SK-N-SH (cell line): ENCODE measurements at regions not wholly inside any gene's neighbourhood (a gene's known extent, or its start where the extent isn't known, plus 50 kb on each side); places are given as distances from the start of the nearest gene placed in this dataset.

Experiments
- CTCF ChIA-PET: fragments of 300-600, 350-600 bp; formaldehyde crosslinking; extraction: SDS; loops from one replicate; lab custom pipeline; 2021; lab: Yijun Ruan, JAX
- POLR2A ChIA-PET: fragments of 350-600 bp; sonication (Branson Sonifier 250); formaldehyde crosslinking; extraction: SDS; loops from one replicate; lab custom pipeline; 2020; ENCODE audit warnings: antibody characterized with exemption, inconsistent platforms; lab: Yijun Ruan, JAX
- DNase-seq: peaks from one replicate; pipeline ENCODE4 v3.0.0; 2012
- H2AFZ ChIP-seq: fragments of 200-600 bp; sonication (generic); 2 replicates; pipeline ENCODE4 v1.8.1; 2016; ENCODE audit warnings: antibody characterized with exemption, mild to moderate bottlenecking, low read depth
- H3F3A ChIP-seq: fragments of 200-600 bp; sonication (generic); replicated peaks from 2 replicates; pipeline ENCODE3; 2016; ENCODE audit warnings: antibody characterized with exemption, mild to moderate bottlenecking; ENCODE audit not compliant: insufficient read depth
- H3K27ac ChIP-seq, 2 experiments: fragments of 200-500 bp in 1 of 2; fragments of 200-600 bp in 1 of 2; sonication (Bioruptor generic) in 1 of 2; sonication (generic), shearing (Covaris generic) in 1 of 2; 2 replicates each; pipeline versions ENCODE4 v1.5.1 to v1.6.1; 2014 to 2016; ENCODE audit warnings: low read depth in 2 of 2, inconsistent platforms in 1 of 2, low read length in 1 of 2, mild to moderate bottlenecking in 1 of 2, mixed read lengths in 1 of 2
- H3K27me3 ChIP-seq: fragments of 200-600 bp; sonication (generic), shearing (Covaris generic); 2 replicates; pipeline ENCODE4 v1.6.1; 2016; ENCODE audit warnings: mixed run types; ENCODE audit not compliant: insufficient read depth
- H3K36me3 ChIP-seq, 2 experiments: fragments of 200-500 bp in 1 of 2; fragments of 200-600 bp in 1 of 2; sonication (Bioruptor generic) in 1 of 2; sonication (generic) in 1 of 2; replicated peaks in 1 of 2; 2 replicates each; pipeline versions ENCODE3 to v1.5.1; 2014 to 2016; ENCODE audit warnings: low read length in 1 of 2, mild to moderate bottlenecking in 1 of 2; ENCODE audit not compliant: insufficient read depth in 2 of 2, control insufficient read depth in 1 of 2
- H3K4me1 ChIP-seq, 2 experiments: fragments of 200-500 bp in 1 of 2; fragments of 200-600 bp in 1 of 2; sonication (Bioruptor generic) in 1 of 2; sonication (generic), shearing (Covaris generic) in 1 of 2; 2 replicates each; pipeline versions ENCODE4 v1.5.1 to v1.6.1; 2014 to 2016; ENCODE audit warnings: low read depth in 1 of 2, low read length in 1 of 2, mixed run types in 1 of 2; ENCODE audit not compliant: insufficient read depth in 2 of 2, control insufficient read depth in 1 of 2
- H3K4me2 ChIP-seq: fragments of 200-600 bp; sonication (generic), shearing (Covaris generic); 2 replicates; pipeline ENCODE4 v1.6.1; 2017; ENCODE audit warnings: mixed run types
- H3K4me3 ChIP-seq, 2 experiments: fragments of 200-500 bp in 1 of 2; fragments of 200-600 bp in 1 of 2; sonication (Bioruptor generic) in 1 of 2; sonication (generic), shearing (Covaris generic) in 1 of 2; 2 replicates each; pipeline versions ENCODE4 v1.5.1 to v1.8.1; 2014 to 2016; ENCODE audit warnings: low read depth in 2 of 2, inconsistent platforms in 1 of 2, low read length in 1 of 2, mild to moderate bottlenecking in 1 of 2, mixed read lengths in 1 of 2, moderate library complexity in 1 of 2
- H3K79me2 ChIP-seq: fragments of 200-600 bp; sonication (generic); 2 replicates; pipeline ENCODE4 v1.8.1; 2017; ENCODE audit warnings: mild to moderate bottlenecking; ENCODE audit not compliant: insufficient read depth
- H3K9ac ChIP-seq: fragments of 200-600 bp; sonication (generic); 2 replicates; pipeline ENCODE4 v1.6.1; 2017; ENCODE audit warnings: mixed run types
- H3K9me2 ChIP-seq: fragments of 200-600 bp; sonication (generic); 2 replicates; pipeline ENCODE4 v1.6.1; 2017; ENCODE audit warnings: mixed run types
- H3K9me3 ChIP-seq: fragments of 200-600 bp; sonication (generic); 2 replicates; pipeline ENCODE4 v1.6.1; 2017; ENCODE audit warnings: mixed run types, mild to moderate bottlenecking, moderate library complexity
- H4K20me1 ChIP-seq: fragments of 200-600 bp; sonication (generic); 2 replicates; pipeline ENCODE4 v1.6.1; 2017; ENCODE audit warnings: mild to moderate bottlenecking, mixed run types; ENCODE audit not compliant: insufficient read depth
- CHD2 ChIP-seq: fragments of 150-350 bp; IDR thresholded peaks from 2 replicates; pipeline ENCODE4 v1.6.1; 2018; ENCODE audit warnings: low read length; ENCODE audit not compliant: partially characterized antibody
- EP300 ChIP-seq, 2 experiments: IDR thresholded peaks; 2 replicates each; pipeline versions ENCODE4 v1.4.0 to v1.6.1; 2012; ENCODE audit warnings: borderline replicate concordance in 1 of 2, low read depth in 1 of 2, low read length in 1 of 2
- EZH2phosphoT487 ChIP-seq: fragments of 200-600 bp; sonication (generic); IDR thresholded peaks from 2 replicates; pipeline ENCODE4 v1.6.1; 2017; ENCODE audit warnings: low read depth, mixed run types, mild to moderate bottlenecking, antibody characterized with exemption, moderate library complexity, borderline replicate concordance
- FOSL2 ChIP-seq: IDR thresholded peaks from 2 replicates; pipeline ENCODE4 v1.4.0; 2012; ENCODE audit warnings: low read depth, mild to moderate bottlenecking, moderate library complexity, borderline replicate concordance
- FOXJ3 ChIP-seq: sonication (generic); formaldehyde crosslinking; IDR thresholded peaks from 2 replicates; pipeline ENCODE4 v1.5.1; 2020; ENCODE audit warnings: mild to moderate bottlenecking, missing genetic modification reagents
- MEF2A ChIP-seq: IDR thresholded peaks from 2 replicates; pipeline ENCODE4 v1.4.0; 2012; ENCODE audit warnings: low read depth, borderline replicate concordance
- NFIC ChIP-seq: IDR thresholded peaks from 2 replicates; pipeline ENCODE4 v1.4.0; 2012; ENCODE audit warnings: borderline replicate concordance
- PBX3 ChIP-seq: IDR thresholded peaks from 2 replicates; pipeline ENCODE4; 2012
- RAD21 ChIP-seq: IDR thresholded peaks from 2 replicates; pipeline ENCODE4 v1.6.1; 2012; ENCODE audit warnings: mild to moderate bottlenecking, low read length
- RCOR1 ChIP-seq: fragments of 150-350 bp; IDR thresholded peaks from 2 replicates; pipeline ENCODE4 v1.6.1; 2017; ENCODE audit warnings: antibody characterized with exemption, low read length
- RFX5 ChIP-seq: IDR thresholded peaks from 2 replicates; pipeline ENCODE4 v1.6.1; 2012; ENCODE audit warnings: mild to moderate bottlenecking, improper control_type of control experiment, low read length
- SIN3A ChIP-seq: IDR thresholded peaks from 2 replicates; pipeline ENCODE4 v1.6.1; 2012; ENCODE audit warnings: low read depth, mild to moderate bottlenecking, low read length, moderate library complexity, borderline replicate concordance
- SMC3 ChIP-seq: IDR thresholded peaks from 2 replicates; pipeline ENCODE4 v1.6.1; 2012; ENCODE audit warnings: low read depth, low read length, improper control_type of control experiment
- TAF1 ChIP-seq: IDR thresholded peaks from 2 replicates; pipeline ENCODE4 v1.6.1; 2012; ENCODE audit warnings: low read depth, mild to moderate bottlenecking, low read length, moderate library complexity, borderline replicate concordance
- TCF12 ChIP-seq: IDR thresholded peaks from 2 replicates; pipeline ENCODE4 v1.4.0; 2012
- TEAD4 ChIP-seq: IDR thresholded peaks from 2 replicates; pipeline ENCODE4 v1.4.0; 2012; ENCODE audit warnings: mild to moderate bottlenecking, borderline replicate concordance; ENCODE audit not compliant: insufficient read depth
- USF1 ChIP-seq: IDR thresholded peaks from 2 replicates; pipeline ENCODE4 v1.4.0; 2012; ENCODE audit warnings: low read depth, borderline replicate concordance
- USF2 ChIP-seq: fragments of 150-350 bp; IDR thresholded peaks from 2 replicates; pipeline ENCODE4 v1.6.1; 2017; ENCODE audit warnings: antibody characterized with exemption, low read length, low read depth, borderline replicate concordance
- YY1 ChIP-seq: IDR thresholded peaks from 2 replicates; pipeline ENCODE4 v1.4.0; 2012; ENCODE audit warnings: low read depth, mild to moderate bottlenecking
- WGBS: methylation state at CpG from one replicate; pipeline ENCODE4 v1.1.6; 2017; ENCODE audit warnings: low lambda C conversion rate; 5-methylcytosine and 5-hydroxymethylcytosine counted together
- TF ChIP-seq, protein P1 (sequence below): fragments of 150-350 bp; IDR thresholded peaks from 2 replicates; pipeline ENCODE4 v1.6.1; 2016; ENCODE audit warnings: mild to moderate bottlenecking, low read depth, low read length

DNA sequence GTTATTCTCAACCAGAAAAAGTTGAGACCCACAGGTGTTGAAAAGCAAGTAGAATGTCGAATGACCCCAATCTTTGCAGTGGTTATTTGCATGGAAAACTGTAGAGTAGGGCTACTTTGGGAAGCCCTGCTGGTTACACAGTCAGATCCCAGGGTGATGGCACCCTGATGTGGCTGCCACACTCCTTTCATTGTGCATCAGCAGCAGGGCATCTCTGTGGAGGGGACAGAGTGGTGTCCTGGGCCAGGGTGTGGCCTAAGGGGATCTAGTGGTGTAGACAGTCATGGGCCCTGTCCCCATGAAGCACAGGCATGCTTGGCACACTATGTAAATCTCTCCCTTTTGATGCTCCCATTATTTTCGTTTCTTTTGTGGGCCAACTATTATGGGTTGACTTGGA lies 199.4 kb upstream of the NAV2 start:
- no peaks in the 10 kb centered on the region for H3K9me3 ChIP-seq
- no peaks in the 10 kb centered on the region for H3K36me3 ChIP-seq
- DNase-seq = no peak
- TF ChIP-seq YY1 (no peak), EZH2phosphoT487 (no peak), TCF12 (no peak), RCOR1 (no peak), TEAD4 (no peak), USF1 (no peak)
- ChIA-PET CTCF (no interaction called here), POLR2A (no interaction called here)
- no peak overlapping the region for H3K27ac ChIP-seq
- H3K27me3 ChIP-seq = peaks cover 69% of the 10 kb centered on the region
- no peak overlapping the region for H2AFZ ChIP-seq
- no peaks in the 10 kb centered on the region for H3K9me2 ChIP-seq
- H3K4me3 ChIP-seq = no peak overlapping the region
- peaks cover 0 to 2% of the 10 kb centered on the region in 2 experiments; a peak in 1 of 4 replicates for H3K4me1 ChIP-seq
- no peaks in the 10 kb centered on the region for H3K79me2 ChIP-seq
- 18% methylated on average over 2 of the region's 2 CpGs for WGBS
- no peaks in the 10 kb centered on the region for H4K20me1 ChIP-seq
- no peak overlapping the region for H3K9ac ChIP-seq
- H3F3A ChIP-seq = no peaks in the 10 kb centered on the region
- H3K4me2 ChIP-seq = no peak overlapping the region

DNA sequence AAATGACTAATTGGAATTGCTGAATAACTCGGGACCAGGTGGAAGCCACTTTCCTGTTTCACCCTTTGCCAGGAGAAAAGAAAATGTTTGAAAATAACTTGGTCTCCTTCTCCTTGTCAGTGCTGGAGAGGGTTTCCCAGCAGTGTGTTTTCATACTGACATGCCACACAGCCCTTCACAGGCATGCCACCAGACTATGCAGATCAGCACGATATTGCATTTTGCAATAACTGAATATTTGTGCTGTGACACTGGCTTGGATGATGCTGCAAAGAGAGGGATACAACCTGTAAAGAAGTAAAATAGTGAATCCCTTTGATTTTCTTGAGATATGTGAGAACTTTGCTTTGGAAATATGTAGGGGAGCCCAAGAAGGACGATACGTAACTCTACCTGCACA lies 200.0 kb upstream of the NAV2 start:
- CTCF ChIA-PET = interaction anchor here (1.0 kb wide), 1 partner anchor 10 kb away, joined by 3 read pairs; no protein-coding TSS in a partner anchor
- WGBS = 17% methylated on average over 4 of the region's 4 CpGs
- Histone ChIP-seq H3K27me3 (peaks cover 69% of the 10 kb centered on the region), H3K9me3 (no peaks in the 10 kb centered on the region), H3K36me3 (no peaks in the 10 kb centered on the region), H3K79me2 (no peaks in the 10 kb centered on the region), H3K9me2 (no peaks in the 10 kb centered on the region), H3K4me2 (no peak overlapping the region), H3F3A (no peaks in the 10 kb centered on the region), H3K4me1 (peaks cover 0 to 2% of the 10 kb centered on the region in 2 experiments; a peak in 1 of 4 replicates), H2AFZ (no peak overlapping the region), H3K9ac (no peak overlapping the region), H3K4me3 (no peak overlapping the region), H4K20me1 (no peaks in the 10 kb centered on the region), H3K27ac (no peak overlapping the region)
- DNase-seq = no peak
- POLR2A ChIA-PET = no interaction called here
- no peak for TF ChIP-seq NFIC
- TF ChIP-seq TAF1 = no peak
- no peak for TF ChIP-seq EP300 (IDR thresholded peaks at IDR 0.05; ENCODE audit: borderline replicate concordance in 1 of 2, low read depth in 1 of 2, low read length in 1 of 2)
- TF ChIP-seq MEF2A = no peak
- no peak for TF ChIP-seq TCF12
- TF ChIP-seq, protein P1, sequence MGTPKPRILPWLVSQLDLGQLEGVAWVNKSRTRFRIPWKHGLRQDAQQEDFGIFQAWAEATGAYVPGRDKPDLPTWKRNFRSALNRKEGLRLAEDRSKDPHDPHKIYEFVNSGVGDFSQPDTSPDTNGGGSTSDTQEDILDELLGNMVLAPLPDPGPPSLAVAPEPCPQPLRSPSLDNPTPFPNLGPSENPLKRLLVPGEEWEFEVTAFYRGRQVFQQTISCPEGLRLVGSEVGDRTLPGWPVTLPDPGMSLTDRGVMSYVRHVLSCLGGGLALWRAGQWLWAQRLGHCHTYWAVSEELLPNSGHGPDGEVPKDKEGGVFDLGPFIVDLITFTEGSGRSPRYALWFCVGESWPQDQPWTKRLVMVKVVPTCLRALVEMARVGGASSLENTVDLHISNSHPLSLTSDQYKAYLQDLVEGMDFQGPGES = no peak
- TF ChIP-seq SMC3 = no peak
- no peak for TF ChIP-seq USF2
- no peak for TF ChIP-seq SIN3A
- no peak for TF ChIP-seq CHD2
- no peak for TF ChIP-seq FOSL2
- no peak for TF ChIP-seq RAD21
- no peak for TF ChIP-seq RFX5
- TF ChIP-seq EZH2phosphoT487 = no peak
- TF ChIP-seq PBX3 = no peak
- TF ChIP-seq FOXJ3 = no peak
- no peak for TF ChIP-seq USF1
